ENCODE measurements at regions not wholly inside any gene's neighbourhood (a gene's known extent, or its start where the extent isn't known, plus 50 kb on each side); places are given as distances from the start of the nearest gene placed in this dataset.

- Histone ChIP-seq H3K4me3 (no peak overlapping the region), H3K27me3 (no peaks in the 10 kb centered on the region), H3K36me3 (no peaks in the 10 kb centered on the region), H3K9me3 (no peaks in the 10 kb centered on the region), H3K4me1 (no peaks in the 10 kb centered on the region), H3K27ac (no peak overlapping the region)
- DNase-seq (no peak), ATAC-seq (no peak)
- intact Hi-C loops (cut with DNase I), result no loop called here
- TF ChIP-seq CTCF (IDR thresholded peaks at IDR 0.05), result no peak
- TF ChIP-seq POLR2A (IDR thresholded peaks at IDR 0.05), result no peak
- 94% methylated on average over 2 of the region's 2 CpGs for WGBS (ENCODE audit: insufficient coverage, low coverage, low lambda C conversion rate, missing lambda C conversion rate)
Observed at GRCh38 chr14:34347683-34348082, 114.4 kb downstream of the SPTSSA start.

- H3K36me3 ChIP-seq, result no peaks in the 10 kb centered on the region
- H3K4me1 ChIP-seq, result no peaks in the 10 kb centered on the region
- no peaks in the 10 kb centered on the region for H3K9me3 ChIP-seq
- H3K27ac ChIP-seq, result no peak overlapping the region
- H3K27me3 ChIP-seq, result no peaks in the 10 kb centered on the region
- no peak overlapping the region for H3K4me3 ChIP-seq
- ATAC-seq, result no peak
- TF ChIP-seq CTCF (IDR thresholded peaks at IDR 0.05) (no peak), POLR2A (IDR thresholded peaks at IDR 0.05) (no peak)
- intact Hi-C loops (cut with DNase I), result no loop called here
- no peak for DNase-seq
- no CpG with 5 or more reads among the region's 26 CpGs for WGBS (ENCODE audit: insufficient coverage, low coverage, low lambda C conversion rate, missing lambda C conversion rate)
Observed at GRCh38 chr14:34345718-34346465, 116.1 kb downstream of the SPTSSA start.

- Histone ChIP-seq H3K27me3 (no peaks in the 10 kb centered on the region), H3K4me3 (no peak overlapping the region), H3K27ac (no peak overlapping the region), H3K9me3 (no peaks in the 10 kb centered on the region), H3K36me3 (no peaks in the 10 kb centered on the region), H3K4me1 (no peaks in the 10 kb centered on the region)
- TF ChIP-seq CTCF (IDR thresholded peaks at IDR 0.05), result no peak
- TF ChIP-seq POLR2A (IDR thresholded peaks at IDR 0.05), result no peak
- intact Hi-C loops (cut with DNase I), result no loop called here
- ATAC-seq, result no peak
- 58% methylated on average over 5 of the region's 5 CpGs for WGBS (ENCODE audit: insufficient coverage, low coverage, low lambda C conversion rate, missing lambda C conversion rate)
- no peak for DNase-seq
Observed at GRCh38 chr14:34344318-34344717, 117.7 kb downstream of the SPTSSA start.

GRCh38 chr14:34340025-34340625 is 121.9 kb downstream of the SPTSSA start:
- DNase-seq (no peak), ATAC-seq (no peak)
- Histone ChIP-seq H3K36me3 (no peaks in the 10 kb centered on the region), H3K4me1 (no peaks in the 10 kb centered on the region), H3K27me3 (no peaks in the 10 kb centered on the region), H3K27ac (no peak overlapping the region), H3K9me3 (no peaks in the 10 kb centered on the region), H3K4me3 (no peak overlapping the region)
- TF ChIP-seq CTCF (IDR thresholded peaks at IDR 0.05) (no peak), POLR2A (IDR thresholded peaks at IDR 0.05) (no peak)
- WGBS (ENCODE audit: insufficient coverage, low coverage, low lambda C conversion rate, missing lambda C conversion rate), result 60% methylated on average over 4 of the region's 4 CpGs
- intact Hi-C loops (cut with DNase I), result no loop called here

Measured in right lobe of liver (tissue), 6 donors.